ENCODE measurements at regions not wholly inside any gene's neighbourhood (a gene's known extent, or its start where the extent isn't known, plus 50 kb on each side); places are given as distances from the start of the nearest gene placed in this dataset.
A peak's percentile ranks its signal among the peaks of the same experiment; 100 is the strongest.
"Not testable (repeated sequence)": the region's sequence is repeated elsewhere in the genome, so short reads cannot be mapped to it uniquely, and the experiment has no call there.

DNA sequence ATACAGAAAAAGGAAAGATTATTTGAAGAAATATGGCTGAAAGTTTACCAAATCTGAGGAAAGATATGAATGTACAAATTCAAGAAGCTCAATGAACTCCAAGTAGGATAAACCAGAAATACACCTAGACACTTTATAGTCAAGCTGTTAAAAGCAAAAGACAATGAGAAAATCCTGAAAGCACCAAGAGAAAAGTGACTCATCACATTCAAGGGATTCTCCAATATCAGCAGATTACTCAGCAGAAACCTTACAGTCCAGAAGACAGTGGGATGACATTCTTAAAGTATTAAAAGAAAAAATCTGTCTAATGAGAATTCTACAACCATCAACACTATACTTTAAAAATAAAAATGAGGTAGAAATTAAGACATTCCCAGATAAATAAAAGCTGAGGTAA lies 223.8 kb upstream of the ZCCHC13 start:
- DNase-seq (ENCODE audit: low spot score) = no peak

DNA sequence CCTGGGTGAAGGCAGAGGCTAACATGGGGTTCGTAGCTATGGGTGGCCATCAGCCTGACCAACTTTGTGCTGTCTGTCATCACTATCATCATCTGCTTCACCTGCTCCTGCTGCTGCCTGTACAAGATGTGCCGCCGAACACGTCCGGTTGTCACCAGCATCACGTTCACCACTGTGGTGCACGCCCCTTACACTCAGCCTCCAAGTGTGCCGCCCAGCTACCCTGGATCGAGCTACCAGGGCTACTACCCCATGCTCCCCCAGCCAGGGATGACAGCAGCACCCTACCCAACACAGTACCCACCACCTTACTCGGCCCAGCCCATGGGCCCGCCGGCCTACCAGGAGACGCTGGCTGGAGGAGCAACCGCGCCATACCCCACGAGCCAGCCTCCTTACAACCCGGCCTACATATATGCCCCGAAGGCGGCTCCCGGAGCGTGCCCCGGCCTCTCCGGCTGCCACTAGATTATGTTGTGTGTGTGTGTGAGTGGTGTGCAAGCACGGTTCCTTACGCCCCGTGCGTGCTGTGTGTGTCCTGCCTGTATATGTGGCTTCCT lies 213.4 kb upstream of the XIST start:
- DNase-seq (ENCODE audit: low spot score) = no peak

DNA sequence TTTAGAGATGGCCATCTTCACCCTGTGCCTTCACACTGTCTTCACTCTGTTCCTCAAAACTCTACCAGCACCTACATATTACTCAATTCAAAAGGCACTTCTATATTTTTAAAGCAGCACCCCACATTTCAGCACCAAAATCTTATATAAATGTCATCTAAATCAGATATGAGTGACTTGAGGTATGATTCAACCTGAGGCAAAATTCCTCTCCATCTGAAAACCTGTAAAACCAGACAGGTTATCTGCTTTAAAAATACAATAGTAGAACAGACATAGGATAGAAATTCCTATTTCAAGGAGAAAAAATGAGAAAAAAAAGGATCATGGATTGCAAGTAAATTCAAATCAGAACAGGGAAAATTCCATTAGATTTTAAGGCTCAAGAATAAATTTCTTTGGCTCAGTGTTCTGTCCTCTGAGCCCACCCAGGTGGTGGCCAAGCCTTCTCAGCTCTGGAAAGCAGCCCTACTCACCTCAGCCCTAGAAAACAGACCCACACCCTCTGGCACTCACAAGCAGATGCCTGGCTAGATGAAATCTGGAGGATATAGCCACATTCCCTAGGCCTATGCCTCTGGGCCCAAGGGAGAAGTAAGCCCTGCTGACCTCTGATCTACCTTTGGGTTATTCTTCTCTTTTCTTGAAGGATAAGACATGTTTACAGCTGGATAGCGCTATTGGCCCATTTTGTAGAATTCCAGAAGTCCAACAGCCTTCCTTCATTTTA lies 211.1 kb upstream of the XIST start:
- DNase-seq (ENCODE audit: low spot score) = no peak

DNA sequence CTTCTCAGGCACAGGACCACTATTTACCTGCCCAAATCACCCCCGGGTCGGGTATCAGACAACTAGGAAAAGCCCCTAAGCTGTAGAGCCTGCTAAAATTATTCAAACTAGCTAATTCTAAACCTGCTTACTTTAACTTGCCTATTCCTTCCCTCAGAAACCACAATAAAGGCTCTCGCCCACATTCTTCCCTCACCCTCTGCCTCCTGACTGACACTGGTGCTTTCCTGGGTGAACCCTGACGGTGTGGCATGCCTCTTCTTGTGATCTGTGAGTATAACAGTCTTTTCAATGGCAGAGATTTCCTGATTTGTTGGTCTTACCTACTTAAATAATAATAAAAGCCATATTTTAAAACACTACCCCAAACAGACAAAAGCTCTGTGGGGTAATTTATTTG lies 209.4 kb upstream of the XIST start:
- DNase-seq (ENCODE audit: low spot score) = no peak

DNA sequence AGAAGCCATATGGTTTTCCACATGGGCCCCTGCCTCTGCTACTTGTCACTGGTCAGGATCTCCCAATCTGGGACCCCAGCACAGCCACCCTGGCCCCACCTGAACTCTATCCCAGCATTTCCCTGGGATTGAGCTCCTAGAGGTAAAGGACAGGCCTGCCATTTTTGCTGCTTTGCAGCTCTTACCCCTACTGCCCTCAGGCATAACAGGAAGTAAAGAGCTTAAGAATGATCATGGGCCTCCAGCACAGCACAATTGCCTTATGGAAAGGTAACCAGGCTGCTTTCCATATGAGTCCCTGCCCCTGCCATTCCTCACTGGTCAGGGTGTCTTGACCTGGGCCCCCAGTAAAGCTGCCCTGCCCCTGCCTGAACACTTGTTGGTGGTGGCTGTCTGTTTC lies 196.6 kb upstream of the XIST start:
- DNase-seq (ENCODE audit: low spot score) = no peak

DNA sequence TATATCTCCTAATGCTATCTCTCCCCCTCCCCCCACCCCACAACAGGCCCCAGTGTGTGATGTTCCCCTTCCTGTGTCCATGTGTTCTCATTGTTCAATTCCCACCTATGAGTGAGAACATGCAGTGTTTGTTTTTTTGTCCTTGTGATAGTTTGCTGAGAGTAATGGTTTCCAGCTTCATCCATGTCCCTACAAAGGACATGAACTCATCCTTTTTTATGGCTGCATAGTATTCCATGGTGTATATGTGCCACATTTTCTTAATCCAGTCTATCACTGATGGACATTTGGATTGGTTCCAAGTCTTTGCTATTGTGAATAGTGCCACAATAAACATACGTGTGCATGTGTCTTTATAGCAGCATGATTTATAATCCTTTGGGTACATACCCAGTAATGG lies 181.6 kb upstream of the XIST start:
- not testable (repeated sequence) for DNase-seq (ENCODE audit: low spot score)

DNA sequence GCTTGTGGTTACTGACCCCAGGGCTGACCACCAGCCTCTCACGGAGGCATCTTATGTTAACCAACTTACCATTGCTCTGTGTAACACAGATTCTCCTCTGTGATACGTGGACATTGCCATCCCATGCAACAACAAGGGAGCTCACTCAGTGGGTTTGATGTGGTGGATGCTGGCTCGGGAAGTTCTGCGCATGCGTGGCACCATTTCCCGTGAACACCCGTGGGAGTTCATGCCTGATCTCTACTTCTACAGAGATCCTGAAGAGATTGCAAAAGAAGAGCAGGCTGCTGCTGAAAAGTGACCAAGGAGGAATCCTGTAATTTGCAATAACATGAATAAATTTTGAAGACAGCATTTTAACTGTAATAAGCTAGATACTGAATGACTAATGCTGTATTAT lies 179.0 kb upstream of the XIST start:
- not testable (repeated sequence) for DNase-seq (ENCODE audit: low spot score)

DNA sequence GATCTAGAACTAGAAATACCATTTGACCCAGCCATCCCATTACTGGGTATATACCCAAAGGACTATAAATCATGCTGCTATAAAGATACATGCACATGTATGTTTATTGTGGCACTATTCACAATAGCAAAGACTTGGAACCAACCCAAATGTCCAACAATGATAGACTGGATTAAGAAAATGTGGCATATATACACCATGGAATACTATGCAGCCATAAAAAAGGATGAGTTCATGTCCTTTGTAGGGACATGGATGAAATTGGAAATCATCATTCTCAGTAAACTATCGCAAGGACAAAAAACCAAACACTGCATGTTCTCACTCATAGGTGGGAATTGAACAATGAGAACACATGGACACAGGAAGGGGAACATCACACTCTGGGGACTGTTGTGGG lies 178.3 kb upstream of the XIST start:
- DNase-seq (ENCODE audit: low spot score) = not testable (repeated sequence)

DNA sequence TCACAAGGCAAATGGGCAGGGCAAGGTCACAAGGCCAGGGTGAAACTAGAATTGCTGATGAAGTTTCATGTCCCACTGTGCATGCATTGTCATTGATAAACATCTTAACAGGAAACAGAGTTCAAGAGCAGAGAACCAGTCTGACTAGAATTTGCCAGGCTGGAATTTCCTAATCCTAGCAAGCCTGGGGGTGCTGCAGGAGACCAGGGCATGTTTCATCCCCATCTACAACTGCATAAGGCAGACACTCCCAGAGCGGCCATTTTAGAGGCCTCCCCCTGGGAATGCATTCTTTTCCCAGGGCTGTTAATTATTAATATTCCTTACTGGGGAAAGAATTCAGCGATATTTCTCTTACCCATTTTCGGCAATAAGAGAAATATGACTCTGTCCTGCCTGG lies 172.6 kb upstream of the XIST start:
- DNase-seq (ENCODE audit: low spot score) = not testable (repeated sequence)

DNA sequence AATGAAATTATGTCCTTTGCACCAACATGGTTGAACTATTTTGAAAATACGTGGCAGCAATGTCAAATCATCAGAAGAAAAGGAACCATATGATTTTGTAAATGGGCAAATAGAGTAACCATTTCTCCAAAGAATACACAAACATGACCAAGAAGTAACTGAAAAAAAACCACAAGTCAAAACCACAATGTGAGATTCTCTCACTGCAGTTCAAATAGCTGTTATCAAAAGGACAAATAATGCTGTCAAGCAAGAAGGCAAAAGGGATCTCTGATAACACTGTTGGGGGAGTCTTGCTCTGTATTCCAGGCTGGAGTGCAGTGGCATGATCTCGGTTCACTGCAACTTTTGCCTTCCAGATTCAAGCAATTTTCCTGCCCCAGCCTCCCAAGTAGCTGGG lies 170.7 kb upstream of the XIST start:
- DNase-seq (ENCODE audit: low spot score) = no peak

DNA sequence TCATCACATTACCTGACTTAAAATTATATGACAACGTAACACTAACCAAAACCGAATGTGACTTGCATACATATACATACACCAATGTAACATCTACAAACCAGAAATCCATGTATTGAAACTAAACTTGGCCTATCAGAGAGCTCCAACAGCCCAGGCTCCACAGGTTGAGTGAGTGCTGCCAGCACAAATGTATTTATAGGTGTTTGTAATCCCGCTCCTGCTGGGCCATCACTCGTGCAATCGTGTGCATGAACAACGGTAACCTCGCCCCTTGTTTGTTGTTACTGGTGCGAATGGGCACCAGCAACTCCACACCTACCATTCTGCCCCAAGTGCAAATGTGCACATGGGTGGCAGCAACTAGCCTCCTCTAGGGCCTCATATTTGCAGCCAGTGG lies 165.7 kb upstream of the XIST start:
- DNase-seq (ENCODE audit: low spot score) = no peak

DNA sequence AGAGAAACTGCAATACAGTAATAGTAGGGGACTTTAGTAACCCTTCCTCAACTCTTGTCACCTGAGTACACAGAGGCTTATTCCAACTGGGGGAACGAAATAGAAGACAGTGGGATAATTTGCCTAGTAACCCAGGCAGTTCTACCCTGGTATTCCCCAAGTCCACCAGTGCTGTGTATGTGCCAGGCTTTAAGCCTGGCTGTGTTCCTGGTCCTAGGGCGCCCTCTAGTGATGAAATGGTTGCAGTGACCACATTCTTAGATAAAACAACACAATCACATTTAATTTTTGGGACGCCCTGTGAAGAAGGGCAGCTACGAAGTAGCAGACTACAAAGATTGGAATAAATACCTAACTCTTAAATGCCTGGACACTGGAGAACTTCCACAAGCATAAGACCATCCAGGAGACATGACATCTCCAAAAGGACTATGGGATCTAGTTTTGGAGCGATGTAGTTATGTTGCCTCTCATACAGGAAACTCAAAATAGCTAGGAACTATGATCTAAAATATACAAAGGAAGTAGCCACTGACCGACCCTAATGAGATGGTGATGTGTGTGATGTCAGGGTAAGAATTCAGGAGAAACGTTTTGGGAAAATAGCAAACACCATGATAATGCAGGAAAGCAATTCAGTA lies 163.0 kb upstream of the XIST start:
- DNase-seq (ENCODE audit: low spot score) = peak; percentile 70

DNA sequence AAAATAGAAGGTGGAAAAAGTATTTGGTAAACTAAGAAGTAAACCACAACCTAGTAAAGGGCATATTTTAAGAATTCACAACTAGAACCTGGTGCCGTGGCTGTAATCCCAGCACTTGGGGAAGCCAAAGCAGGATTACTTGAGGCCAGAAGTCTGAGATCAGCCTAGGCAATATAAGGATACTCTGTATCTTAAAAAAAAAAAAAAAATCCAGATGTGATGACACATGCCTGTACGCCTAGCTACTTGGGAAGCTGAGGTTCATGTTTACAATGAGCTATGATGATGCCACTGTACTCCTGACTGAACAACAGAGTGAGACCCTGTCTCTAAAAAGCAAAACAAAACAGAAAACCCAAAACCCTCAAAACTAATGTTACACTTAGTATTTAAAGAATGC lies 156.5 kb upstream of the XIST start:
- DNase-seq (ENCODE audit: low spot score) = no peak

DNA sequence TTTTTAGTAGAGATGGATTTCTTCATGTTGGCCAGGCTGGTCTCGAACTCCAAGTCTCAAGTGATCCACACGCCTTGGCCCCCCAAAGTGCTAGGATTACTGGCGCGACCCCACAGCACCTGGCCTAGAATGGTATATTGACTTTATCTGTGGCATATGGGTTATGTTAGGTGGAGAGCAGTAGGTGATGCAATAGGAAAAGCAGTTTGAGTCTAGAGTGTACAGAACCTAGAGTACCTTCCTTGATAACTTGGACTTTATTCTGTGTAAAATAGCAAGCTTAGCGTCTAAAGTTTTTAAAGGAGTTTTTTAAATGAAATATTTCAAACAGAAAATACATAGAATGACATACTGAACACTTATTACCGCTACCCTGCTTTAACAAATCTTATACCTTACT lies 139.5 kb upstream of the XIST start:
- no peak for DNase-seq (ENCODE audit: low spot score)

DNA sequence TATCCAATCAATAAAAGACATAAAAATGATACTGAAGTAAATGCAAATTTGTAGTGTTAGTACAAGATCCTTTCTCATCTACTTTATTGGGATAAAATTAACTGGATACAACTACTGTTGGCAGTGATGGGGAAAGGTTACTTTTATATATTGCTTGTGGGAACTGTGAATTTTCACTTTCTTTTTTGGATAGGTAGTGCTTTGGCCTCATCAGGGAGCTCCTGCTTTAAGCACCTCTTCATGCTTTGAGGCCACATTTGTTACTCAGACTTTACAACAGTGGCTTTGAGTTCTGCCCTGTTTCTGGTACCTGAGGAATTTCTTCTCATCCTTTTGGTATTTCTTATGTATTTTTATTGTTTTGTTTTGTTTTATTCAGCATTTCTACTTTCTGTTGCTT lies 134.7 kb upstream of the XIST start:
- no peak for DNase-seq (ENCODE audit: low spot score)

DNA sequence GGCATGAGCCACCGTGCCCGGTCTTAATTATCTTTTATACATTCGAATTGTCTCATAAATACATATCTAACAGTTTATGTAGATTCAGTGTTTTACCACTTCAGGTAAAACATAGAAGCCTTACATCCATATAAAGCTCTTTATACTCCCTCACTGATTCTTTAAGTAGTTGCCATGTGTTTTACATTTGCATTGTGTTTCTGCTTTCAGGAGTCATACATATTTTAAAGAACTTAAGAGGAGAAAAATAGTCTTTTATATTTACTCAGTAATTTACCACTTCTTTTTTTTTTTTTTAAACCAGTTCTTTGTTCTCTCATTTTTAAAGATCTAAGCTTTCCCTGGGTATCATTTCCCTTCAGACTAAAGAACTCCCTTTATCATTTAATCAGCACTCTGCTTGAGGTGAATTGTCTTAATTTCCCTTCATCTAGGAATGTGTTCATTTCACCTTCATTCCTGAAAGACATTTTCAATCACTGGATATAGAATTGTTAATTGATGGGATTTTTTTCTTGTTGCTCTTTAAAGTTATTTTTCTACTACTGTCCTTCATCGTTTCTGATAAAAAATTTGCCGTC lies 127.1 kb upstream of the XIST start:
- no peak for DNase-seq (ENCODE audit: low spot score)

DNA sequence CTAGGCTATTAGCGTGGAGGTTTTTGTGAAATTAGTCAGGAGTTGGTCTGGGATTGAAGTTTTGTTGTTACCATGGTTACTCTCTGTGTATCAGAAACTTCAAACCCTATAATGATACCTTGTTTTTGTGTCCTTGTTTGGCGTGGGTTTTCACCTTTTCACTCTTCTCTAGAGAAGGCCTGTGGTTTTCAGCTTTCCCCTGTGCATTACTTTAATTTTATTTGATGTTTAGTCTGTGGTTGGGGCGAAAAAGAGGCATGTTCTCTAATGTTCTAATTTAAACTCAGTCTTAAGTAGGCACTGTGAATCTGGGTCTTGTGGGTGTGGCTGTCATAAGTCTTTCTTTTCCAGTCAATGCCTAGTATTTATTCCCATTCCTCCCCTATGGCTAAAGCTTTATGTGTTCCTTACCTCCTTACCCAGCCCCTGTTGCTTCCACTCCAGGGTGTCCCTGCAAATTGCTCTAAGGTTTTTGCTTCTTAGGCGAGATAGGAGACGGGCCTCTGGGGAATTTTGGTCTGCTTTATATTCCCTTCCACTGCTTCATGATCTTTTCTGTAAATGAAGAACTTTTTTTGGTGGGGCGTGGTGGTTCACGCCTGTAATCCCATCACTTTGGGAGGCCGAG lies 125.1 kb upstream of the XIST start:
- DNase-seq (ENCODE audit: low spot score) = no peak

DNA sequence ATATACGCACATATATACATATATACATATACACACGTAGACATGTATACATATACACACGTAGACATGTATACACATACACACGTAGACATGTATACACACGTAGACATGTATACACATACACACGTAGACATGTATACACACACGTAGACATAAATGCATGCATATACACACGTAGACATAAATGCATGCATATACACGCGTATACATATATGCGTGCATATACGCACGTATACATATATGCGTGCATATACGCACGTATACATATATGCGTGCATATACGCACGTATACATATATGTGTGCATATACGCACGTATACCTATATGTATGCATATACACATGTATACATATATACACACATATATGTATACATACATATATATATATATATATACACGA lies 114.9 kb upstream of the XIST start:
- DNase-seq (ENCODE audit: low spot score) = not testable (repeated sequence)

DNA sequence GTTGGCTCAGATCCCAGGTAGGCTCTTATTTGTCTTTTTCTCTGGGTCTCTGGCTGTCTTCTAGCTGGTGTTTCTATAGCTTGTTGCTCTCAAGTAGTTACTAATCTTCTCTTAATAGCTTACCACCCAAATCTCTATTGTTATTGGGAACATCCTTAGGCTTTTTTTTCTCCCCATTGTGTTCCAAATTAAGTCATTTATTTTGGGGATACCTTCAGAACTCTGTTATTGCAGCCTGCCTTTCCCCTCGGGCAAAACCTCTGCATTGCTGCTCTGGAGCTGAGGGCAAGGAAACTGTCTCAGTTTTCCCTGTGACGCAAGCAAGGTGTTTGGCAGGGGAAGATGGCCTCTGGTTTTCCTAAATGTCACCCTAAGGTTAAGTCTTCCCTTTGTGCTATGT lies 113.3 kb upstream of the XIST start:
- no peak for DNase-seq (ENCODE audit: low spot score)

DNA sequence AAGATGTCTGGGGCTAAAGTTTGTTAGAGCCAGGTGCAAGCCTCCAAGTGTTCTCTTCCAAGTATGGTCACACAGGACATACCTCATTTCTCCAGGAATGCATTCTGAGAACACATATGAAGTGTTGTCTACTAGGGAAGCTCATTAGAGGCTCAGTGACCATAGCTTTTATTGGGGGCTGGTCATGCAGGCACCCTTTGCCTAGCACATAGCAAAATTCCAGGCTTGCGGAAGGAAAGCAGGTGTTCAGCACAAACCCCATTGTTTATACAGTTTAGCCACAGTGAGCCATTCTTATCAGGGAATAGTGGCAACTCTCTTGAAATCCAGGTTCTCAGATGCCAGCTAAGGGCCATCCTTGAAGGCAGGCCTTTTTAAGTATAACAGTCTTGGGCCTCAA lies 112.1 kb upstream of the XIST start:
- no peak for DNase-seq (ENCODE audit: low spot score)

DNA sequence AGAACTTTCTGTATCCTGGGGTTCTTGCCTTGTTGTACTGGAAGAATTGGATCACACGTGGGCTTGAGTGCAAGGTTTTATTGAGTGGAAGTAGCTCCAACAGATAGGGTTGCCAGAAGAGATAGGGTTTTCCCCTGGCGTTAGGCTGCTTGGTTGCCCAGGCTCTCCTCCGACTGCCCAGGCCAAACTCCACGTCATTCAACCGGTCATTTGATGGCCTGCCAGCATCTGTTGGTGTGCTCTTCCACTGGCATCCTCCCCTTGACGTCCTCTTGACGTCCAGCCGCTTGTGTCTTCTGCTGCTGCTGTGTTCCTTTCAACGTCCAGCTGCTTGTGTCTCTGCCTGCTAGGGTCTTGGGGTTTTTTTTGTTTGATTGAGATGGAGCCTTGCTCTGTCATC lies 111.2 kb upstream of the XIST start:
- no peak for DNase-seq (ENCODE audit: low spot score)

DNA sequence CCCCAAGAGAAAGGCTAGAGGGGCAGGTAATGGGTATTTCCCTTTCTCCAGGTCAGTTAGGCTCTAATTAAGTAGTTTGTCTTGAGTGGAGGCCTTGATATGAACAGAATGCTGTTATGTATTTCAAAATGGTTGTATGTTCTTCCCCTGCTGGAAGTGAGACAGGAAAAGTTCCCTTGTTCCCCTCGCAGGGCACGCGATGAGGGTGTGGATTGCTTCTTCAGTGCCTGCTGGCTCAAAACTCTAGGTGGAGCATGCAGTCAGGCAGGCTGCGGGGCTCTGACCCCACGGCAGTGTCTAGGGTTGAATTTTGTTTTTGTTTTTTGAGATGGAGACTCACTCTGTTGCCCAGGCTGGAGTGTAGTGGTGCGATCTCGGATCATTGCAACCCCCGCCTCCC lies 110.4 kb upstream of the XIST start:
- DNase-seq (ENCODE audit: low spot score) = no peak

DNA sequence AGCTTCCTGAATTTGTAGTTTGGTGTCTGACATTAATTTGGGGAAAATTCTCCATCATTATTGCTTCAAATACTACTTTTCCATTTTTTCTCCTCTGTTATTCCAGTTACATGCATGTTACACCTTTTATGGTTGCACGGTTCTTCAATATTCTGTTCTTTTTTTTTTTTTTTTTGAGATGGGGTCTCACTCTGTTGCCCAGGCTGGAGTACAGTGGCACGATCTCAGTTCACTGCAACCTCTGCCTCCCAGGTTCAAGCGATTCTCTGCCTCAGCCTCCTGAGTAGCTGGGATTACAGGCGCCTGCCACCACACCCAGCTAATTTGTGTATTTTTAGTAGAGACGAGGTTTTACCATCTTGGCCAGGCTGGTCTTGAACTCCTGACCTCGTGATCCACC lies 109.4 kb upstream of the XIST start:
- not testable (repeated sequence) for DNase-seq (ENCODE audit: low spot score)
